Activated CD4-positive, alpha-beta T cell treated with anti-CD3 and anti-CD28 coated beads, Interleukin-10, Interleukin-2, amounts not matched to agents 100 ng/mL and 50 ng/mL, durations not matched to agents 16 hours and 8 hours (primary cell): ENCODE measurements at regions not wholly inside any gene's neighbourhood (a gene's known extent, or its start where the extent isn't known, plus 50 kb on each side); places are given as distances from the start of the nearest gene placed in this dataset.

ENCODE experiments used
- DNase-seq: peaks from one replicate; pipeline ENCODE4 v3.0.0-alpha.2; 2020

DNA sequence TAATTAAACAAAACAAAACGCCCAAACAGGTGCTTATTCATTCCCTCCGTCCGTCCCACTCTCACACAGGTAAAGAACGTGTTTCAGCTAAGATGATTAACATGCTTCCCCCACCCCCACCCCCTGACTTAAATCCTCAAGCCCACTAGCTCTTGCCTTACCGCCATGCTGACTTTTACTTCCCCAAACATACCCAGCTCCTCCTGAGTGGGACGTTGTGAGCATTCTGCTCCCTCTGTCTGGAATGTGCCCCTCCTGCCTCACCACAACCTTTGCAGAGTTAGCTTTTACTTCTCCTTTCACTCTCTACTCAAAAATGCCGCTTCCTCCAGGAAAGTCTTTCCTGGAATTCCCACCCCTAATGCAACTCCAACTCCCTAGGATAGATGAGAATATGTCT lies 774.0 kb upstream of the RBFOX1 start:
- no peak for DNase-seq

DNA sequence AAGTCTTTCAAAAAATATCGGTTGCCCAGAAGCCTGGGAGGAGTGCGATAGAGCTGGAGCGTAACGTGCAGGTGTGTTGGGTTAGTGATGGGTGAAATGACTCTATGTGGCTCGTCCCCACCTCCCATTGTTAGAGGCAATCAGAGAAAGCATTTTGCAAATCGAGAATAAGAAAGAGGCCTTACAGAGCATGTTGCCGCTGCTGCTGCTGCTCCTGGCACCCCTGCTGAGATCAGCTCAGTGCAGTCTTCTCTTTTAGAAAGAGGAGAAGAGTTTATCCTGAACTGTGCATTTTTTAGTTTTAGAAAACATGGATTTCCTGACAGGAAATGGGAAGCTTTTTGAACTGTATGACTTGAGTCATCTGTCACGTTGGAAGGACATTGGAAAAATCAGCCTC lies 774.5 kb upstream of the RBFOX1 start:
- no peak for DNase-seq

DNA sequence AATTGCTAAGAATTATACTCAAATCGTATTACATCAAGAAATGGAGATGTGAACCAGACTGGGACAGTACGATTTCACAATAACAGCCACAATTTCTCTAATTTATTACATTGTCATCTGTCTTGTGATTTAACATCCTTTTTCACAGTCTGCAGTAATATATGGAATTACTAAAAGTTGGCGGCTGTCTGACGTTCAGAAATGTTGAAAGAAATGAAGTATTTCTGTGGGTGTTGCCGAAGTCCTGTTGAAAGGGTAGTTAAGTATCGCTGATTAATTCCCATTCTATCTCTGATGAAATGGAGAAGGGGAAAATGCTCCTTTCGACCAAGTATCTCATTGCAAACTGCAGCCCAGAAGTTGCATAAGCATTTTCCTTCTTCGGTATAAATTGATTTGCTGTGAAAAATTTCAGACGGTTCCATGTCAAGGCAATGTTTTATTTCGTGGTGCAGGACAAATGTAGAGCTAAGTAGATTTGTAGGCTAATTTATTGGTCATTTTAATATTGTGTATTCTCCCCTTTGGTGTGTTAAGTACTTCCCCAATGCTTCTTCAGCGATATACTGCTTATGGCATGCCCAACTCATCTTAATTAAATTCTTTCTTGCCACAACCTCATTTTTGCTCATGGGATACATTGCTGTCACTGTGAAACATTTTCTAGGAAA lies 775.2 kb upstream of the RBFOX1 start:
- no peak for DNase-seq

DNA sequence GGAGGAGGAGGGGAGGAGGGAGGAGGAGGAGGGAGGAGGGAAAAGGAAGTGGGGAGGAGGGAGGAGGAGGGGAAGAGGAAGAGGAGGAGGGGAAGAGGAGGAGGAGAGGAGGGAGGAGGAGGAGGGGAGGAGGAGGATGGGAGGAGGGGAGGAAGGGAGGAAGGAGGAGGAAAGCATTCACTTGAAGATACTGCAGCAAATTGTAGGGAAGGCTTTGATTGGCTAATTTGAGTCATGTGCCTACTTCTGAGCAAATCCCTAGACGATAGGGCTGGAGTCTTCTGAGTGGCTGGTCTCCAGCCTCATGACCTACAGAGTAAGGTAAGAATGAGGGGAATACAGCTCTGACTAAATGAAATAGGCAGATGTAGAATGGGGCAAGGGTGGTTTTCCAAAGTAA lies 783.2 kb upstream of the RBFOX1 start:
- no peak for DNase-seq

DNA sequence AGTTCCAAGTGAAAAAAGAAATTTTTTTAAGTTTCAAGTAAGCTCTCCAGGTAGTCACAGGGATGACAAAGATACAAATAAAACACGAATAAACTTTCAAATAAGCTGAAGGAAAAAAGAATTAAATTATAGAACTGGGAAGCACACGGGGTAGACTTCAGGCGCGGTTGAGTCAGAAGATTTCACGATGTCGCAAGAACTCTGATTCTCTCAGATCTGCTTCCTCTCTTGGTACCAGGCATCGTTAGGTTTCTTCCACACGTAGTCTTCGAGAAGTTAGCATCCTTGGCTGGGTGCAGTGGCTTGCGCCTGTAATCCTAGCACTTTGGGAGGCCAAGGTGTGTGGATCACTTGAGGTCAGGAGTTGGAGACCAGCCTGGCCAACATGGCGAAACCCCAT lies 784.1 kb upstream of the RBFOX1 start:
- no peak for DNase-seq

DNA sequence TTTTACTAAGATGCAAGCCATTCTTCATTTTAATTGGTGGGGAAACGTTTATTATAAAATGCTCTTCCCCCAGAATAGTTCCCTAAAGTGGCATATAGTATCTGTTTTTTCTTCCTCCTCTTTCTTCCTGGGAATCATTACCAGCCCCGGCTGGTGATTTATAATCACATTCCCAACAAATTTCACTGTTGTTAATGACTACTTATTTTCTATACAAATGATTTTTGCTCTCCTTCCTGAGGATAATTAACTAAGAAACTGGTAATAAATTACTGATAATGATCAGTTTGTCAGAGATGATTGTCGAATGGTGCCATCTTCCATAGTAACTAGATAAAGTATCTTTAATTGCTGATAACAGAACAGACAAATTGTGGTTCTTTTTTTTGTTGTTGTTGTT lies 785.5 kb upstream of the RBFOX1 start:
- no peak for DNase-seq

DNA sequence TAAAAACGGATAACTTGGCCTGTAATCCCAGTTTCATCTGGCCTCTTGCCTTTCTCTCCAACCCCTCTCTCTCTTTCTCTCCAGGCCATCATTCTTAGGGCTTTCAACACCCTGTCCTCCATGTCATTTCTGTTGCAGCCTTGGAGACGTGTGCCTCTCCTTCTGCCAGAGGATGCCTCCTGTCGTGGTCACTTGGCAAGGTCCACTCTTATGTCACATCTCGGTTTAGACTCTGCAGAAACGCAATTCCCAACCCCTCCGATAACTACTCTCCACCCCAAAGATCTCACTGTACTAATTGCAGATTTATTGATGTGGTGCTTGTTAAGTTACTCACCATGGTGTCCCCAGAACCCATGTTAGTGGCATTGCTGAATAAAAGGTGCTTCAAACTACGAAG lies 787.3 kb upstream of the RBFOX1 start:
- no peak for DNase-seq

DNA sequence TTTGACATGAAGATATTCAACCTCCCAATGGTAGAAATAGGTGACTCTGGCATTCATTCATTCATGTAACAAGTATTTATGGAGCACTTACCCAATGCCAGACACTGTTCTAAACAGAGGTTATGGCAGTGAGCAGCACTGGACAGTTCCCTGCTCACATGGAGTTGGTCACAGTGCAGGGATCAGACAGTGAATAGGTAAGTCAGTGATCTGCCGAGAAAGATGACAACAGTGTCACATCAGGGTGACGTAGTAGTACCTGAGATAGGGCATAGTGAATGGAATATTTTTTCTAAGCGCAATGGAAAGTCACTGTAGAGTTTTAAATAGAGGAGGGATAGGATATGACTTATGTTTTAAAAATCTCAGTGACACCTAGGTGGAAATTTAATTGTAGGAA lies 791.4 kb upstream of the RBFOX1 start:
- DNase-seq: no peak

DNA sequence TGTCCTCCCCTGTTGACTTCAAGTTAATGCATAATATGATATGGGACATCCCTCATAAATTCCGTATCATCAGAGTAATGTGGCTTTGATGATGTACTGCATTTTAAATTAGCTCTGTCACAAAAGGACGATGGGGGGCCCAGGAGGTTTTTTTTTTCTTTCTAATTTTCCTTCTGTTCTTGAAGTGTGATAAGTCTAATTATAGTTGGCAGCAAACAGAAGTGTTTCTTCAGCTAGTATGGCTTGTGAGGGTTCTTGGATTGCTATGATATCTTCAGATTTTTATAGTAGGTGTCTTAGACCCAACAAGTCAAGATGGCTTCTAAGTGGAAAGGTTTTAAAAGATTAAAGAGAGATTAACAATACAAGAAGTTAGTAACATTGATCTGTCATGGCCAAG lies 796.2 kb upstream of the RBFOX1 start:
- no peak for DNase-seq

DNA sequence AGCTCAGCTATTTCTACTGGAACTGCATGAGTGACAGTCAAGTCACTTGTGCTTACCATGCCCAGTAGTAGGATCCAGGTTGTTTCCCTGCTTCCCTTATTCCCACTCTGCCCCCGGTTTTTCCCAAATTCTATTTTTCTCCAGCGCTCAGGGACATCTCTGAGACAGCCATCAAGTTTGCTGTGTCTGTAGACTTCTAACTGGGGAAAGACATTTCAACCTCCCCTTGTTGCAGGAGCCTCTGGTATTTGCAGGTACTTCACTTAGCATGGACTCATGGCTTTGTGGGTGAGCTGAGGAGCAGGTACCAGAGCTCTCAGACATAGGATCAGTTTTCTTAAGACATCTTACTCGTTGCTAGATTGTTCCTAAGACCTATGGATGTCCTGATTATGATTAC lies 801.6 kb upstream of the RBFOX1 start:
- DNase-seq: no peak

DNA sequence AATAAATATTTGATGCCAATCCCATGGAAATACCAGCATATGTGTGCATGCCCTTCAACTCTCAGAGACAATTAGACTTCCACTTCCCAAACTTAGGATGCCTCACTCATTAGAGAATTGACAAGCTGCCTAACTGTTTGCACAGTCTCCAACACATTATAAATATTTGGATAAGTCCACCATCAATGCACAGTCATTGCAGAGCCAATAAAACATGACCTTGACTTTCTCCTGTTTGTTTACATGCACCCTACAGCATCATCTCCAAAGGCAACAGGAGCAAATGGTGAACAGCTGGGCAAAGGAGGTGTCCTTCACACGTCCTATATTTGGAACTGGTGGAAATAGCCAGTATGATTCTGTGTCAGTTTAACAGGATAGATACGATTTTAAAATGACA lies 804.4 kb upstream of the RBFOX1 start:
- no peak for DNase-seq

DNA sequence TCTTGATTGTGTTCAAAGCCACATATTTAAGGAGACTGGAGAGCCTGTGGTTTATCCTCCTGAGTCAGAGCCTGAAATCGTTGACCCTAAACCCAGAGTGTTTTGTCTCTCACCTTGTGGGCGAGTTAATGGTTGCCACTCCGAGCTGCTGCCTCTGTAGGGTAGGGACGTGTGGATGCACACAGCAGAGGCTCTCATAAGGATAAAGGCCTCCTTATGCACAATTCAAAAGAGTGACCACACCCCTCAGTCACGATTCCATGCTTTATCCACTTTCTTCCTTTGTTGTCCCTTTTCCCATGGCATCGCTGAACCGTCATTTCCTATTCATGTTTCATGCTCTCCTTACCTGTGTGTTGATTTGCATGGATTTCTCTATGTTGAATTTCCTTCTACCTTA lies 805.0 kb upstream of the RBFOX1 start:
- no peak for DNase-seq

DNA sequence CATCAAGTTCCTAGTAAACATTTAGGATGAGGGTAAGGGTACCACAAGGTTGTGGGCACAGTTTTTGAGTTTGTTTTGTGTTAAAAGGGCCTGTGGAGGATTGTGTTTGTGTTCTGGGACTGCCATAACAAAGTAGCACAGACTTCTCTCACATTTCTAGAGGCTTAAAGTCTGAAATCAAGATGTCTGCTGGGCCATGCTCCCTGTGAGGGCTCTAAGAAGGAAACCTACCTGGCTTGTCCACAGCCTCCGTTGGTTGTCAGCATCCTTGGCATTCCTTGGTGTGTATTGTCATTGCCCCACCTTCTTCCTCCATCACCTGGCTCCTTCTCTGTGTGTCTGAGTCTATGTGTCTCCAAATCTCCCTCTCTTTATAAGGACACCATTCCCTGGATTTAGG lies 808.1 kb upstream of the RBFOX1 start:
- DNase-seq: no peak

DNA sequence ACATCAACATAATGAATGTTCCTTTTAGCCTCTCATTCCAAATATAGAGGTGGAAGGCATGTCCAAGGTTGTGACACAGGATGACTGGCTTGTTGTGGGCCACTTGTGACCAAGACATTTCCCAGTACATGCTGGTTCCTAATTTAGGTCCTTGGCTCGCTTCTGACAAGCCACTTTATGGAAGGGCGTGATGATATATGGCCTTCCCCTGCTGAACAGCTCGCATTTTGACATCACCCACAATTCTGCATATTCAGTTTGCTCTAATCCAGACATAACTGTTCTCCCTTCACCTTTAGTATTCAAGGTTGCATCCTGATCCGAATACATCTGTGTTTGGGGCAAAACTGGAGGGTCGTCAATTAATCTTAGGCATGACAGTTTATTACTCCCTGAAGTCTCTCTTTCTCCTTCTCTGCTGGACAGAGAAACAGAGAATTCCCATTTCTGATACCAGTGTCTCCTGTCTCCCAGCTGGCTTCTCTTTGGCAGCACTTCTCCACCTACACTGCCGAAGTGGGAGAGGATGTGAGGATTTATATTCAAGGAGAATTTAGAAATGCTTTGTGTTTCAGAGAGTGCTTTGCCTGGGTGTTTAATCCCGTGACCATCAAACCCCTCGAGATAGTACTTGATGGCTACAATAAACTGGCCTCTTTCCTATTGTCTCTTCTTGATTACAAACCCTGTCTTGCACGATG lies 815.5 kb upstream of the RBFOX1 start:
- DNase-seq: no peak

DNA sequence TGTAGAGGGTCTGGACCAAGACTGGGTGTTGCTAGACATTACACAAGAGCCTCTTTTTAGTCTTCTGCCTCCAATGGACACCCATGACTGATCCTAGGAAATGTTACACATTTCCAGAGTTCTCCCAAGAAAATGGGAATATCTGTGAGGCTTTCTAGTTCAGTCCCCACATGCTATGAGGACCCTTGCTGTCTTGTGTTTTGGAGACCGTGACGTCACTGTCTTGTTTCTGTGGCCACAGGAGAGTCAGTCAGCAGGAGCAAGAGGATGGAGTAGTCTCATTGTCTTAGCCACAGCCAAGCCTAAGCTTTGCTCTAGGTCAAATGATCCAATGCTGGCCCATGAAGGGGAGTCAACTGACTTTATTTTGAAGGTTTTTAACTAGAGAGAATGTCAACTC lies 820.1 kb upstream of the RBFOX1 start:
- no peak for DNase-seq

DNA sequence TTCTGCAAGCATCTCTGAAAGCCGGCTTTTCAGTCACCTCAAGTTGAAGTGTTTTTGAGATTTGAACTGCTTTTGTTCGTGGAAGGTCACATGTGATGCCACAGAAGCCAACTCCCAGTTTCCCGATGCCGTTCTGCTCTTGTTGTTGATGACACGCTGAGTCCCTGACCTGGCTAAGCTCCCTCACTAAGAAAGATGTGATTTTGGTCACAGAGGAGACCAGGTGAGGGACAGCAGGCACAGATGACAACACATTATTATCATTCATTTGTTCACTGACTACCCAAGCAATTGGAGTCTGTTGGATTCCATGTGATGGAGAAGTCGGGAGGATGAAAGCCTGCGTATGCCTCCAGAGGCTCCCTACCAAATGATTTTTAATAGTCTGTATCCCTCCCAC lies 822.4 kb upstream of the RBFOX1 start:
- no peak for DNase-seq

DNA sequence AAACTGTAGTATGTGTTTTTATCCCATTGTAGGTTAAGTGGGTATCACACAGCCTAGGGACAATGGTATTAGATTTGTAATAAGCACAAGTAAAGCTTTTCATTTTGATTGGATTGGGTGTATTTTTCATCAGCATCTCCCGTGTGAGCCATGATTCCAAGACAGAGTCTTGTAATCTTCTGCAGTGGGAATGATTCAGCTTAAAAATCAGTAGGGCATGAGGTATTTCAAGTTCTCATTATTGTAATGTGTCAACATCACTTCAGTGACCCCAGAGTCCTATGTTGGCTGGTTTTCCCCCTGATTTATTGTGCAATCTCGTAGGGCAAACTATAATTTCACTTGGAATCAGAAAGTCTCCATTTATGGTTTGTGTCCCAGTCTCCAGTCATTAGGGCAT lies 833.2 kb upstream of the RBFOX1 start:
- no peak for DNase-seq

DNA sequence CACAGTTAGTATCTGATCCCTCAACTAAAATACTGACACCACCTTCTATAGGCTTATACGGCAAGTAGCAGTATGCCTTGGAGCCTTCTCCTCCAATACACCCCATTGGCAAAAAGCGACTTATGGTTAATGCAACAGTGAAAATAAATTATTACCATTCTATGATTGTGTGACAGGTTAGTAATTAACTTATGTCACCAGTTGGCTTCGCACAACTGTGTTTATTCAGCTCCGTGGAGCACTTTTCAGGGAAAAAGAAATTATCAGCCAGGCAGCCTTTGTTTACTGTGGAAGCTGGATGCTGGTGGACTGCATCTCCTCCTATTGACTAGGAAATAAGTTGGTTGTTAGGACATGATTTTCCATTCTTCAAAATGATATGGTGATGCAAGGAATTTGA lies 833.8 kb upstream of the RBFOX1 start:
- DNase-seq: no peak

DNA sequence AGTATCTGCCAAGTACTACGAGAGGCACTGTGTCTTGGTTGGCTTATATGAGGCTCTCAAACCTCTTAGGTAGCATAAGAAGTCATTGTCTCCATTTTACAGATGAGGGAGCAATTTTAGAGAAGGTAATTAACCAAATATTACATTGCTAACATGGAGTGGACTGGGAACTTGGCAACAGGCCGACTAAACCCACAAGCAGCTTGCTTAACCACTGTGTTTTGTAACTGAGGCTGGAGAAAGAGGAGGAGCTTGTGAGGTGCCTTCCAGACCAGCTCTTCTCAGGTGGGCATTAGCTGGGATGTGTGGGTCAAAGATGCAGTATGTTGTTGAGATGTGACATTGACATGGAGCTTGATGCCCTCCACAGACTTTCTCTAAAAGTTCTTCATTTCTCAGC lies 835.6 kb upstream of the RBFOX1 start:
- DNase-seq: no peak

DNA sequence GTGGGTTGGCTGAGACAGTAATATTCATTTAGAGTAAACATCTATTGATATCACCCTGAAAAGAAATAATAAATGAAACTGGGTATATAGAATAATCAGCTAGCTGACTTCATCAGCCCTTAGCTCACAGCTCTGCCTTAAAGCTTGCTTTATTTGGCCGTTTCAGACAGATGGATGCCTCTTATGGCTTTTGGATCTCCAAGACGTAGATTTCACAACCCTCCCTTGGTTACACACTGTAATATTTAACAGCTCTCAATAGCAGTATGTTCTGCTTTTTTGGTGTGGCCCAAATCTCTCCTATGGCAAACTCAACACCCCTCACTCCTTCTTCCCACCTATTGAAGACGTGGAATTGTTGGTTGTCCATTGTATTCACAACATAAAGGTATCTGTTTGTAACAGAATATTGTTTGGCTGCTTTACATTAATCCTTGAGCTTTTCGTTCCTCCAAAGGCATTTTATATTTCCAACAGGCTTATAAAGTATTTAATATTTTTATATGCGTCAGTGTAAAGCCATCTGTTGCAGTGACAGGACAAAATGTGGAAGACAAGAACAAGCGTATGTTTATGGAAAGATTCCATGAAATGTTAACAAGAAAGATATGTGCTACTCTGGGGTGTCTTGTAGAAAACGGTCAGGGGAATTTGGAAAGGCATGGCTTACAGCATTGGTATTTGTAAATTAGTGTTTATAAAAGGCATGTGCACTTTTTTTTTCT lies 837.0 kb upstream of the RBFOX1 start:
- DNase-seq: no peak

DNA sequence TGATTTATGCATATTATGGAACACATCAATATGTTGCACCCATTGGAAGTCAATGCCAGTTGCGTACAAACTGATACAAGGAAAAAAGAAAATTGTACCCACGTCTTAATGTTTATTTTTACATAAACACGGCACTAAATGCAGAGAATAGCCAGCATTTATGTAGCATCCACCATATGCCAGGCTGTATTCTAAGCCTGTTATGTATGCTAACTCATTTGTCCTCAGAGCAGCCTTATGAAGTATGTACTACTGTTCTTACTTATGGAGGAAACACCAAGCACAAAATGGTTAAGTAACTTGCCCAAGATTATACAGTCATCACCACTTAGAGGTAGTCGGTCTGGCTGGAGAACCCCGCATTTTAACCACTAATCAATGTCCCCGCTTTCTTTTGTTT lies 837.9 kb upstream of the RBFOX1 start:
- no peak for DNase-seq

DNA sequence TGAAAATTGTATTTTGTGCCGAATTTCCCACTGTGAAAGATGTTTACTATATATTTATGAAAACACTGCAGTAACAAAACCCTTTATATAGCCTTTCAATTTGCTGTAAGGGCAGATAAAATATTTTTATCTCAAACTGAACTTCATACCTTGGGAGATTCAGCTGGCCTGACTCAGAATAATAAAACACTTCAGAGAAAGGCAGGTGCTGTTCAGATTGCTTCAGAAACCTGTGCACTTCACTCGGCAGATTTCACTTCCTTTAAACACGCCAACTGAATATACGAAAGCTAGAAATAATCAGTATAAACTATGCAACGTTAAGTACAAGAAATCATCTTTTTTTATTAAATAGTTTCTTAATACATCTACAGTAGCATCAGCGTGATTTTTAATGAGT lies 839.1 kb upstream of the RBFOX1 start:
- DNase-seq: no peak

DNA sequence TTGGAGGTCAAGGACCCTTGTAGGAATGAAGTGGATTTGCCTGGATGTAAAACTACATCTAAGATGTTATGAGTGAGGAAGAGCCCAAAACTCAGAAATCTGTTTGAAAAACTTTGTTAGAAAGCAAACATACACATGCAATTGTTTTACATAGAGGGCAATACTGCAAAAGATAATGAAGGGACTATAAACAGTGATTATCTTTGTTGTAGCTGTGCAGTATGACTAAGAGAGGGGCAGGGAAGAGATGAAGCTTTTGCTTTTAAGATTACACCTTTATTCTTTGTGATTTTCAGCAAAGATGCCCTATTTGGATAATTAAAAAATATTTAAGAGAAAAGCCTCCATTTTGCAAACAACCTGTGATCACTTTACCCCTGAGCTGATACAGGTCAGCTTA lies 839.9 kb upstream of the RBFOX1 start:
- no peak for DNase-seq

DNA sequence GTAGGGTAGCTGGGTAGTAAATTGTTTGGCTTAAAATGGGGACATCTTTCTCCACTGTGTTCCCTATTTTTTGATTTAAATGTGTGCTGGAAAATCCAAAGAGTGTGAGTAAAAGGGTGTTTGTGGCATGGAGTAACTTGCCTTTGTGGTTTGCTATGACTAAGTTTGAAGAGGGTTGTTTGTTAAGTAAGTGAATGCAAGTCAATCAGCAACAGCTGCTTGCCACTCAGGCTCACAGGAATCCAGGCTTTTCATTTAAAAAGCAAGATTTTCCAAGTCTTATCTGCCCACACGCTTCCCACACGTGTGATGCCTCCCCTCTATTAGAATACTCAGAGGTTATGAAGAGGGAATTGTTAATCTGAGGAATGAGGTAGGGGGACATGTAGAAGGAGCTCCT lies 847.7 kb upstream of the RBFOX1 start:
- no peak for DNase-seq

DNA sequence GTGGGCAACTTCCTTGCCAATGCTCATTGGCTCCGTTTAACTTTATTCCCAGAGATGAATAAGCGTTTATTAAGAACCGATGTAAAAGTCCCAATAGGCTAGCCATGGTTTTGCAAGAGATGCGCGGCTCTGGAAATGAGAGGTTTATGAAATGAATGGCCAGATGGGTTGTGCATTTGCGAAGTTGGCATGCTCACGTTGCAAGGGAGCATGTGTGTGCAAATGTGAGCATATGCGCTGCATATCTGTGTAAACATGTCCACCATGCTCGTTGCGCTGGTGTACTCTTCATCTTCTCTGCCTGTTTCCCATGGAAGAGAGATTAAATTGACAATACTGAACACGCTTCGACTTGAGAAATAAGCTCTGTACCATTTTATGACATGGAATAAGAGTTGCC lies 848.6 kb upstream of the RBFOX1 start:
- DNase-seq: no peak
